Testis (tissue), 2 donors: ENCODE measurements at regions not wholly inside any gene's neighbourhood (a gene's known extent, or its start where the extent isn't known, plus 50 kb on each side); places are given as distances from the start of the nearest gene placed in this dataset.

Experiments used
- POLR2A ChIP-seq: fragments of 450-650 bp; IDR thresholded peaks from one replicate; pipeline ENCODE4 v1.6.1; 2017; ENCODE audit warnings: antibody characterized with exemption, mild to moderate bottlenecking, moderate library complexity
- TF ChIP-seq, protein P1 (sequence below), 3 experiments: fragments of 450-650 bp in 2 of 3; fragments of 200-600 bp in 1 of 3; sonication (generic) in 1 of 3; IDR thresholded peaks; one replicate each; pipeline ENCODE4 v1.5.1; 2016 to 2019; ENCODE audit warnings: antibody characterized with exemption in 3 of 3, mild to moderate bottlenecking in 2 of 3, moderate library complexity in 1 of 3

DNA sequence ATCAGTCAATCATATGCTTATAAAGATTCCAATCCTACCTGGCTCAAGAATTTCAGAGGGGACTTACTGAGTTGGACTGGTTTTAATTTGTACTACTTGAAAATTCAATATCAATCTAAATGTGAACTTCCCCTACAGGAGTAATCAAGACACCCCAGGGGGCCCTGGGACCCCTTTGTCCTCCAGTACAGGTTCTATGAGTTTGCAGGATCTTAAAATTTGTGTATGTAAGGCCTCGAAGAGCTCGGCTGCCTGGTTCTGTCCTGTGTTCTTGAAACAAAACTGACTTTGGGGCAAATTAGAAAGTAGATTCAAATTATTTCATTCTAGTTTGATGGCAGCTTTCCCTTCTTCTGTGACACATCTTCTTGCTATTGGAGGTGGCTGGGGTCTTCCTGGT lies 261.3 kb downstream of the KCNRG start:
- TF ChIP-seq, protein P1, sequence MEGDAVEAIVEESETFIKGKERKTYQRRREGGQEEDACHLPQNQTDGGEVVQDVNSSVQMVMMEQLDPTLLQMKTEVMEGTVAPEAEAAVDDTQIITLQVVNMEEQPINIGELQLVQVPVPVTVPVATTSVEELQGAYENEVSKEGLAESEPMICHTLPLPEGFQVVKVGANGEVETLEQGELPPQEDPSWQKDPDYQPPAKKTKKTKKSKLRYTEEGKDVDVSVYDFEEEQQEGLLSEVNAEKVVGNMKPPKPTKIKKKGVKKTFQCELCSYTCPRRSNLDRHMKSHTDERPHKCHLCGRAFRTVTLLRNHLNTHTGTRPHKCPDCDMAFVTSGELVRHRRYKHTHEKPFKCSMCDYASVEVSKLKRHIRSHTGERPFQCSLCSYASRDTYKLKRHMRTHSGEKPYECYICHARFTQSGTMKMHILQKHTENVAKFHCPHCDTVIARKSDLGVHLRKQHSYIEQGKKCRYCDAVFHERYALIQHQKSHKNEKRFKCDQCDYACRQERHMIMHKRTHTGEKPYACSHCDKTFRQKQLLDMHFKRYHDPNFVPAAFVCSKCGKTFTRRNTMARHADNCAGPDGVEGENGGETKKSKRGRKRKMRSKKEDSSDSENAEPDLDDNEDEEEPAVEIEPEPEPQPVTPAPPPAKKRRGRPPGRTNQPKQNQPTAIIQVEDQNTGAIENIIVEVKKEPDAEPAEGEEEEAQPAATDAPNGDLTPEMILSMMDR (IDR thresholded peaks at IDR 0.05), result no peak
- no peak for TF ChIP-seq POLR2A
